ENCODE measurements at regions not wholly inside any gene's neighbourhood (a gene's known extent, or its start where the extent isn't known, plus 50 kb on each side); places are given as distances from the start of the nearest gene placed in this dataset.

DNA sequence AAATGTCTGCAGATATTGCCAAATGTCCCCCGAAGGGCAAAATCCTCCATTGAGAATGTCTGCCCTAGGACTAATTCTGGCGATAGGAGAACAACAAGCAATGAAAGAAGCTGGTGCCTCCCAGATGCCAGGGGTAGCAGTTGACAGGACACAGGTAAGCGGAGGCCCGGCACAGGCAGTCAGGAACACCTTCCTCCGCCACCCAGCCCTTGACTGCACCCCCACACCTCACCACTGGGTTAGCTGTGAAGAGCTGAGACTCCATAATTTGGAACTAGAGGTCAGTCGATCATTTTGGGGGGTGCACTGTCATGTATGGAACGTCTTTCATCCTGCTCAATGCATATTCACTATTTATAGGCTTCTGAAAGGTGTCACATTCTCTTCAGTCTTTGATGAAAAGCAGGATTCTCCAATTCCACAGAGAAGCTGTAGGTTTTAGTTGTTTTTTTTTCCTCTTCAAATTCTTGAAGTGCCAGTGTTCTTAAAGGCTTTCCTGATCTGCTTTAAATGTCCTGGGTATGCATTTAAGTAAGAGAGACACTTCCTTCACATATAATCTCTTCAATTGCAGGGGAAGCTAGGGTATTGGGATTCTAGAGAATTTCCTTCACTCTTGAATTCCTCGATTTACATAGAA, 111.6 kb upstream of the ZFP42 start:
- H3K27ac ChIP-seq (ENCODE audit: low read depth, low read length) = no peak overlapping the region
- no peak overlapping the region for H2AFZ ChIP-seq (ENCODE audit: low read length)
- no peak overlapping the region for H3K4me3 ChIP-seq (ENCODE audit: insufficient read depth, low read length)
- H3K4me1 ChIP-seq (ENCODE audit: insufficient read depth, low read length) = no peaks in the 10 kb centered on the region
- no peaks in the 10 kb centered on the region for H3K36me3 ChIP-seq (ENCODE audit: insufficient read depth, low read length)
- no peaks in the 10 kb centered on the region for H3K27me3 ChIP-seq (ENCODE audit: insufficient read depth, low read length)
- no peaks in the 10 kb centered on the region for H4K20me1 ChIP-seq (ENCODE audit: insufficient read depth, low read length)
- no peak for TF ChIP-seq CTCF (IDR thresholded peaks at IDR 0.05; ENCODE audit: extremely low read depth, low read depth, low read length)
- DNase-seq (ENCODE audit: insufficient read length, low spot score, missing footprints) = no peak
- H3K79me2 ChIP-seq (ENCODE audit: insufficient read depth, low read length) = no peaks in the 10 kb centered on the region
- H3K9me3 ChIP-seq (ENCODE audit: low read depth, low read length) = no peaks in the 10 kb centered on the region
- H3K4me2 ChIP-seq (ENCODE audit: insufficient read depth, low read length) = no peak overlapping the region

GRCh38 chr4:187887906-187888305, 107.7 kb upstream of the ZFP42 start:
- H3K4me1 ChIP-seq (ENCODE audit: insufficient read depth, low read length) = no peaks in the 10 kb centered on the region
- no peaks in the 10 kb centered on the region for H3K27me3 ChIP-seq (ENCODE audit: insufficient read depth, low read length)
- H4K20me1 ChIP-seq (ENCODE audit: insufficient read depth, low read length) = no peaks in the 10 kb centered on the region
- H3K27ac ChIP-seq (ENCODE audit: low read depth, low read length) = no peak overlapping the region
- no peaks in the 10 kb centered on the region for H3K9me3 ChIP-seq (ENCODE audit: low read depth, low read length)
- no peak for TF ChIP-seq CTCF (IDR thresholded peaks at IDR 0.05; ENCODE audit: extremely low read depth, low read depth, low read length)
- no peaks in the 10 kb centered on the region for H3K36me3 ChIP-seq (ENCODE audit: insufficient read depth, low read length)
- H3K4me3 ChIP-seq (ENCODE audit: insufficient read depth, low read length) = no peak overlapping the region
- H3K4me2 ChIP-seq (ENCODE audit: insufficient read depth, low read length) = no peak overlapping the region
- no peak overlapping the region for H2AFZ ChIP-seq (ENCODE audit: low read length)
- no peak for DNase-seq (ENCODE audit: insufficient read length, low spot score, missing footprints)
- H3K79me2 ChIP-seq (ENCODE audit: insufficient read depth, low read length) = no peaks in the 10 kb centered on the region

DNA sequence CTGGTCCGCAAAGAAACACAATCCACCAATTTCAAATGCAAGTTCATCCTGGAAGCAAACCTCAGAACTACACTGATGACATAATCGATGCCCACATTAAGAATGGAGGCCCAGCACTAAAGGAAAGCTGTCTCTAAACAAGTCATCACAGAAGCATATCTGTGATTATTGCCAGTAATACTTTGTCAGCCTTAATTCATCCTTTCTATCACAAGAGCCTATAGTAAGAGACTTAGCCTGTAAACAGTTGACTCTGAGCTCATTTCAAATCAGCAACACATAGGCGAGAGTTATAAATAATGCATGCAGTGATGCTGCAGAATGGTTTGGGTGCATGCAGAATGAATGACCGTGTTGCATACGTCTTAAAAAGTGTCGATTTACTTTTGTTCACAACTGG, 105.9 kb upstream of the ZFP42 start:
- H4K20me1 ChIP-seq (ENCODE audit: insufficient read depth, low read length) = no peaks in the 10 kb centered on the region
- H3K4me1 ChIP-seq (ENCODE audit: insufficient read depth, low read length) = no peaks in the 10 kb centered on the region
- no peak overlapping the region for H3K27ac ChIP-seq (ENCODE audit: low read depth, low read length)
- no peak overlapping the region for H2AFZ ChIP-seq (ENCODE audit: low read length)
- H3K4me2 ChIP-seq (ENCODE audit: insufficient read depth, low read length) = no peak overlapping the region
- no peak overlapping the region for H3K4me3 ChIP-seq (ENCODE audit: insufficient read depth, low read length)
- no peaks in the 10 kb centered on the region for H3K36me3 ChIP-seq (ENCODE audit: insufficient read depth, low read length)
- no peaks in the 10 kb centered on the region for H3K27me3 ChIP-seq (ENCODE audit: insufficient read depth, low read length)
- H3K9me3 ChIP-seq (ENCODE audit: low read depth, low read length) = no peaks in the 10 kb centered on the region
- no peak for TF ChIP-seq CTCF (IDR thresholded peaks at IDR 0.05; ENCODE audit: extremely low read depth, low read depth, low read length)
- H3K79me2 ChIP-seq (ENCODE audit: insufficient read depth, low read length) = no peaks in the 10 kb centered on the region
- no peak for DNase-seq (ENCODE audit: insufficient read length, low spot score, missing footprints)

DNA sequence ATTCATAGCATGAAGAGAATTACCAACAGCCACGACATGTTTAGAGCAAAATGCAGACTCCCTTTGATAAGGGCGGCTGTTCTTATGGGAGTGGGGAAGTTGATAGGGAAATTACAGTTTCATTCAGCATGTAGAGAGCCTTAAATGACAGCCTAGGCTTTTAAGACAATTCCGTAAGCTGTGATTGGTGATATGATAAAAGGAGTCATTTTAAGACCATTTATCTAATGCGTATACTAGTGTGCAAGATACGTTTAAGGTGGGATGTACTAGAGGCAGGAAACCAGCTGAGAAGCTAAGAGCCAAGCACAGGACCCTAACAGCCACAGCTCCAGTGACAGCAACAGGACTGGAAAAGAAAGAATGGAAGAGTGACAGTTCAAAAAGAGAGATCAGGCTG, 102.2 kb upstream of the ZFP42 start:
- H3K9me3 ChIP-seq (ENCODE audit: low read depth, low read length) = no peaks in the 10 kb centered on the region
- DNase-seq (ENCODE audit: insufficient read length, low spot score, missing footprints) = no peak

More for the DNA sequence above, 102.2 kb upstream of the ZFP42 start:
- no peaks in the 10 kb centered on the region for H3K4me1 ChIP-seq (ENCODE audit: insufficient read depth, low read length)
- no peak for TF ChIP-seq CTCF (IDR thresholded peaks at IDR 0.05; ENCODE audit: extremely low read depth, low read depth, low read length)
- H2AFZ ChIP-seq (ENCODE audit: low read length) = no peak overlapping the region
- H3K36me3 ChIP-seq (ENCODE audit: insufficient read depth, low read length) = no peaks in the 10 kb centered on the region
- H3K4me2 ChIP-seq (ENCODE audit: insufficient read depth, low read length) = no peak overlapping the region
- H3K27ac ChIP-seq (ENCODE audit: low read depth, low read length) = no peak overlapping the region
- no peak overlapping the region for H3K4me3 ChIP-seq (ENCODE audit: insufficient read depth, low read length)
- no peaks in the 10 kb centered on the region for H3K27me3 ChIP-seq (ENCODE audit: insufficient read depth, low read length)
- no peaks in the 10 kb centered on the region for H3K79me2 ChIP-seq (ENCODE audit: insufficient read depth, low read length)
- no peaks in the 10 kb centered on the region for H4K20me1 ChIP-seq (ENCODE audit: insufficient read depth, low read length)
